Upper lobe of right lung (tissue), 1 donor: ENCODE measurements at regions not wholly inside any gene's neighbourhood (a gene's known extent, or its start where the extent isn't known, plus 50 kb on each side); places are given as distances from the start of the nearest gene placed in this dataset.

Experiments used
- ATAC-seq: fragments of 200-7000 bp; cut with Tn5 transposase; one replicate; pipeline ENCODE4 v1.9.1; 2020; ENCODE audit warnings: mild to moderate bottlenecking, moderate library complexity
- DNase-seq: peaks from one replicate; pipeline ENCODE4 v3.0.0-alpha.2; 2020
- H3K27ac ChIP-seq: fragments of 200-600 bp; one replicate; pipeline ENCODE4 v1.8.0; 2022
- H3K27me3 ChIP-seq: fragments of 200-600 bp; one replicate; pipeline ENCODE4 v1.8.0; 2022; ENCODE audit warnings: mild to moderate bottlenecking
- H3K36me3 ChIP-seq: fragments of 200-600 bp; one replicate; pipeline ENCODE4 v1.8.0; 2022
- H3K4me1 ChIP-seq: fragments of 200-600 bp; one replicate; pipeline ENCODE4 v1.8.0; 2022
- H3K4me3 ChIP-seq: fragments of 200-600 bp; one replicate; pipeline ENCODE4 v1.8.0; 2022; ENCODE audit warnings: mild to moderate bottlenecking
- H3K9me3 ChIP-seq: fragments of 200-600 bp; one replicate; pipeline ENCODE4 v1.8.0; 2022
- CTCF ChIP-seq: fragments of 200-600 bp; IDR thresholded peaks from one replicate; pipeline ENCODE4 v1.8.0; 2022; ENCODE audit warnings: antibody characterized with exemption
- intact Hi-C: fragments of 100-400 bp; cut with DNase I; formaldehyde crosslinking; loops from one replicate; pipeline ENCODE4 v1.11.0; 2022
- donor health status: DM: no; HTN: yes; CAD: no; lungs with severe emphysema.

GRCh38 chr3:29189328-29189727, 91.5 kb upstream of the RBMS3 start:
- Histone ChIP-seq H3K4me1 (no peaks in the 10 kb centered on the region), H3K36me3 (no peaks in the 10 kb centered on the region), H3K27ac (no peak overlapping the region), H3K4me3 (no peak overlapping the region), H3K9me3 (no peaks in the 10 kb centered on the region), H3K27me3 (no peaks in the 10 kb centered on the region)
- no peak for TF ChIP-seq CTCF
- no peak for ATAC-seq
- no peak for DNase-seq
- intact Hi-C loops: no loop called here

- no peaks in the 10 kb centered on the region for H3K9me3 ChIP-seq
- H3K36me3 ChIP-seq: no peaks in the 10 kb centered on the region
- no peaks in the 10 kb centered on the region for H3K4me1 ChIP-seq
- TF ChIP-seq CTCF: no peak
- intact Hi-C loops: no loop called here
- H3K27me3 ChIP-seq: no peaks in the 10 kb centered on the region
- no peak overlapping the region for H3K27ac ChIP-seq
- ATAC-seq (no peak), DNase-seq (no peak)
- no peak overlapping the region for H3K4me3 ChIP-seq
Observed at GRCh38 chr3:29194139-29194538, 86.7 kb upstream of the RBMS3 start.

GRCh38 chr3:29195056-29195455, 85.8 kb upstream of the RBMS3 start:
- intact Hi-C loops: no loop called here
- Histone ChIP-seq H3K27ac (no peak overlapping the region), H3K27me3 (no peaks in the 10 kb centered on the region), H3K4me1 (no peaks in the 10 kb centered on the region), H3K4me3 (no peak overlapping the region), H3K9me3 (no peaks in the 10 kb centered on the region), H3K36me3 (no peaks in the 10 kb centered on the region)
- DNase-seq: no peak
- ATAC-seq: no peak
- no peak for TF ChIP-seq CTCF

- Histone ChIP-seq H3K27me3 (no peaks in the 10 kb centered on the region), H3K4me1 (no peaks in the 10 kb centered on the region), H3K9me3 (no peaks in the 10 kb centered on the region), H3K36me3 (no peaks in the 10 kb centered on the region), H3K4me3 (no peak overlapping the region), H3K27ac (no peak overlapping the region)
- intact Hi-C loops: no loop called here
- DNase-seq: no peak
- TF ChIP-seq CTCF: no peak
- ATAC-seq: no peak
Observed at GRCh38 chr3:29201604-29202003, 79.3 kb upstream of the RBMS3 start.

GRCh38 chr3:29202378-29202777, 78.5 kb upstream of the RBMS3 start:
- H3K27ac ChIP-seq: no peak overlapping the region
- H3K9me3 ChIP-seq: no peaks in the 10 kb centered on the region
- H3K36me3 ChIP-seq: no peaks in the 10 kb centered on the region
- H3K4me3 ChIP-seq: no peak overlapping the region
- no peak for DNase-seq
- no peak for ATAC-seq
- H3K27me3 ChIP-seq: no peaks in the 10 kb centered on the region
- no peak for TF ChIP-seq CTCF
- intact Hi-C loops: no loop called here
- H3K4me1 ChIP-seq: no peaks in the 10 kb centered on the region

- no peak for ATAC-seq
- Histone ChIP-seq H3K36me3 (no peaks in the 10 kb centered on the region), H3K9me3 (no peaks in the 10 kb centered on the region), H3K4me1 (no peaks in the 10 kb centered on the region), H3K27me3 (no peaks in the 10 kb centered on the region), H3K27ac (no peak overlapping the region), H3K4me3 (no peak overlapping the region)
- TF ChIP-seq CTCF: no peak
- DNase-seq: no peak
- intact Hi-C loops: no loop called here
Observed at GRCh38 chr3:29203851-29204250, 77.0 kb upstream of the RBMS3 start.
